GM18517 (cell line): ENCODE measurements at regions not wholly inside any gene's neighbourhood (a gene's known extent, or its start where the extent isn't known, plus 50 kb on each side); places are given as distances from the start of the nearest gene placed in this dataset.
"Not testable (repeated sequence)": the region's sequence is repeated elsewhere in the genome, so short reads cannot be mapped to it uniquely, and the experiment has no call there.

Source experiments
- ATAC-seq: cut with Tn5 transposase; IDR thresholded peaks from one replicate; pipeline ENCODE4 v1.9.1; 2021; ENCODE audit warnings: mild to moderate bottlenecking, moderate library complexity; ENCODE audit not compliant: unreplicated experiment

- no peak for ATAC-seq
Measured at GRCh38 chr15:66959875-66960274, 105.5 kb upstream of the SMAD3 start.

DNA sequence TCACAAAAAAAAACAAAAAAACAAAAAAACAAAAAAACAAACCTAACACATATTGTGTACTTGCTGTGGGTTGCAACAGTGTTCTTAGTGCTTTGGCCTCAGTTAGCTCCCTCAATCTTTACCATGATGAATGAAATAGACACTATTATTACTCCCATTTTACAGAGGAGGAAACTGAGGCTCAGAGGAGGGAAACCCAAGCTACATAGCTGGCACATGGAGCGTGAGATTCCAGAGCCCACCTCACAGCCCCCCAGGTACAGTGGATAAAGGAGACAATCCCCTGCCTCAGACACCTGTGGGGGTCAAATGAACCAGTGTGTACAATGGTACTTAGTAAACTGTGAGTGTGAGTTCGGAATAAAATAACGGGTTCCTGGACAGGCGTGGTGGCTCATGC, 104.9 kb upstream of the SMAD3 start:
- ATAC-seq, result no peak

- ATAC-seq, result no peak
Measured at GRCh38 chr15:66961407-66961884, 104.0 kb upstream of the SMAD3 start.

- no peak for ATAC-seq
Measured at GRCh38 chr15:66961901-66962300, 103.5 kb upstream of the SMAD3 start.

DNA sequence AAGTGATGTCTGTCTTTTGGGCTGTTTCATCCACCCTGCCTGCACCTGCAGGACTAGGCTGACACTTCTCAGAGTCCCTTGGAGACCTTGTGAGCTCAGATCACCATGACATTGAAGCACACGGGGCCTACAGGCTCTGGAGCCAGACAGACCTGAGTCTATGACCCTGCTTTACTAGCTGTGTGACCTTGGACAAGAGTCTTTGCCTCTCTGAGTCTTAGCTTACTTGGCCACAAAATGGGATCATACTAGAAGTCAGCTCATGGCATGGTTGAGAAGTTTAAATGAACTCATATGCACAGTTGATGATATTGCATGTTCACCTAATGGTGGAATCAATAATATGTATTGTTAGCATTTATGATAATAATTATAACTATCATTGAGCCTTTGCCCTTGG, 102.9 kb upstream of the SMAD3 start:
- no peak for ATAC-seq

GRCh38 chr15:66963084-66963483, 102.3 kb upstream of the SMAD3 start:
- no peak for ATAC-seq

DNA sequence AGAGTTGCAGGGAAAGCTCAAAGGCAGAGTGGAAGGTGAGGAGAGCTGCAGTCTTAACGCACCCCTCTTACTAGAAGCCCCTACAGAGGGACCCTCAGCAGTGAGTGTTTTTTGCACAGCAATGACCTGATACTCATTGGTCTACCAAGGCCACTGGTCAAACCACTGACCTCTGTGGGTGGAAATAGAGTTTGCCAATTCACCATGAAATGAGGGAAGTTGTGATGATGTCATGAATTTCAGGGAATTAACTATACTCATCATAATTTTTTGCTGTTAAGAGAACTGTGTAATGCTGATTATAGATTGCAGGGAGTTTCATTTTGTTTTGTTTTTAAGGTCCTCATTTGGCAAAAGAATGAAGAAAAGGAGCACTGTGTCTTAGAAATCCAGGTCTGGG, 101.7 kb upstream of the SMAD3 start:
- no peak for ATAC-seq

- no peak for ATAC-seq
Measured at GRCh38 chr15:66964111-66964738, 101.2 kb upstream of the SMAD3 start.

- no peak for ATAC-seq
Measured at GRCh38 chr15:66964791-66965190, 100.6 kb upstream of the SMAD3 start.

GRCh38 chr15:66965201-66965900, 100.1 kb upstream of the SMAD3 start:
- no peak for ATAC-seq

DNA sequence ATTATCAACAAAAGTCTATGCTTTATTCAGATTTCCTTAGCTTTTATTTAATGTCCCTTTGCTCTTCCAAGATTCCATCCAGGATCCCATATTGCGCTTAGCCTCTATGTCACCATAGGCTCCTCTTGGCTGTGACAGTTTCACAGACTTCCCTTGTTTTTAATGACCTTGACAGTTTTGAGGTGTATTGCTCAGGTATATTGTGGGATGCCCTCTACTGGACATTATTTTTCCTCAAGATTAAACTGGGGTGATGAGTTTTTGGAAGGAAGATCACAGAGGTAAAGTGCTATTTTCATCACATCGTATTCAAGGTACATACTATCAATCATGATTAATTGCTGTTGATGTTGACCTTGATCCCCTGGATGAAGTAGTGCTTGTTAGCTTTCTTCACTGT, 99.1 kb upstream of the SMAD3 start:
- no peak for ATAC-seq

- no peak for ATAC-seq
Measured at GRCh38 chr15:66968806-66969596, 96.4 kb upstream of the SMAD3 start.

DNA sequence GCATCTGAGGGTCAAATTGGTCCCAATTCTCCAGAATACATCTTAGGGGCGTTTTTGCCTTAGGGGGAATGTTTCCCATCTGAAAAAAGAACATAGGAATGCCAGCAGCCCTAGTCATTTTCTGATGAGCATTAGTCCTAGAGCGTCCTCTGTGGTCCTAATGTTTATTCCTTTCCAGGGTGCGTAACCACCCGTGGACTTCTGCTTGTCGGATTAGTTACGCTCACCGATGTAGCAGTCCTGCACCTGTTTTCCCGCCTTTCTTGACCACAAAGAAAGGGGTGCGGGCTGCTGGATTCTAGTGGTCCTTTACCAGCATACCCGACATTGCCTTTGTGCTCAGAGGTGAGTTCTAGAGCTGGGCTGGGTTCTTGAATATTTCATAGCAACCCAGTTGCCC, 91.3 kb upstream of the SMAD3 start:
- ATAC-seq, result not testable (repeated sequence)

GRCh38 chr15:66976106-66976640, 89.2 kb upstream of the SMAD3 start:
- ATAC-seq, result not testable (repeated sequence)

DNA sequence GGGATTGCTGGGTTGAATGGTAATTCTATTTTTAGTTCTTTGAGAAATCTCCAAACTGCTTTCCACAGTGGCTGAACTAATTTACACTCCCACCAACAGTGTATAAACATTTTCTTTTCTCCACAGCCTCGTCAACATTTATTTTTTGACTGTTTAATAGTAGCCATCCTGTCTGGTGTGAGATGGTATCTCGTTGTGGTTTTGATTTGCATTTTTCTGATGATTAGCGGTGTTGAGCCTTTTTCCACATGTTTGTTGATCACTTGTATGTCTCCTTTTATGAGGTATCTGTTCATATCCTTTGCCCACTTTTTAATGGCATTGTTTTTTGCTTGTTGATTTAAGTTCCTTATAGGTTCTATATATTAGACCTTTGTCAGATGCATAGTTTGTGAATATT, 85.1 kb upstream of the SMAD3 start:
- not testable (repeated sequence) for ATAC-seq

DNA sequence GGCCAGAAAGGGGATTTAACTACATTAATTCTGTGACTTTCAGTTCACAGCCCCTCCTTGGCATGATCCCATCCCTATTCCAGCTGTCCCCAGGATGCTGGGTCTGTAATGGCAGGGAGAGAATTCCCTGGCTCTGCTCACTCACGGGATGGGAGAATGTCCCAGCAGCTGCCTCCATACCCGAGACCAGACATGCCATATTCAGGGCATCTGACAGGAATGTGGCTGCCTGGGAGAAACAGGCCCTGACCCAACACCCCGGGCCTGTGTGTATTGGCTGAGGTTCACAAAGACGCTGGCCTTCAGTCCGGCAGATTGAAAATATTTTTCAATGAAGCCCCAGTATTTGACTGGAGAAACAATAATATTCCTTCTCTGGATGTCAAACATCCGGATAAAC, 83.6 kb upstream of the SMAD3 start:
- no peak for ATAC-seq

DNA sequence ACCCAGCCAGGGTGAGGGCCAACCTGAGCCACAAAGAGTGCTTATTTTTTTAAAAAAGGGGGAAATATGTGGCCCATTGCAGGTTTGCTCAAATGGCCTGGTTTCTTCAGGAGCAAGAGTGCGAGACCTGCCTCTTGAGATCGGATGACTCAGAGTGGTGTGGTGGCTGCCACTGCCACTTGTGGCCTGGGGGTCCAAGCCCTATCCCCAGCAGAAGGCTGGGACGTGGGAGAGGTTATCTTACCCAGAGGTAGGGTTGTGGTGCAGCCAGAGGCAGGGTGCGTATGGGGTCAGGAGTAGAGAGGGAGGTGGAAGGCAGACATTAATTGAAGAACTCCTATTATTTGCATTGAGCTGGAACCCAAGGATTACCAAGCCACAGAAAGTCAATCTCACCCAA, 83.2 kb upstream of the SMAD3 start:
- no peak for ATAC-seq

- ATAC-seq, result no peak
Measured at GRCh38 chr15:66982816-66983215, 82.6 kb upstream of the SMAD3 start.

GRCh38 chr15:66985653-66986052, 79.7 kb upstream of the SMAD3 start:
- no peak for ATAC-seq

- no peak for ATAC-seq
Measured at GRCh38 chr15:66986951-66987350, 78.5 kb upstream of the SMAD3 start.

DNA sequence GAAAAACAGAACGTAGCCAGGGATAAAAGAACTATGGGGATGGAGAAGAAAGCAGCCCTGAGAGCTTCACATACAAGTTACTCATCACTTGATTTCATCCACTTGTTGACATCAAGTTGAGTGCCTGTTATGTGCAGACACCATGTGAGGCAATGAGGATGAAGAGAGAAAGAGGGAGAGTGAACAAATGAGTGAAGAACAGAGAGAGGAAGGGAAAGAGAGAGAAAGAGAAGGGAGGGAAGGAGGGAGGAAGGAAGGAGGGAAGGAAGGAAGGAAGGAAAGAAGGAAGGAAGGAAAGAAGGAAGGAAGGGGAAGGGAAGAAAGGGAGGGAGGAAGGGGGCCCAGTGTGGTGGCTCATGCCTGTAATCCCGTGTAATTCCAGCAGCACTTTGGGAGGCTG, 72.3 kb upstream of the SMAD3 start:
- no peak for ATAC-seq
